H1 (cell line): ENCODE measurements at regions not wholly inside any gene's neighbourhood (a gene's known extent, or its start where the extent isn't known, plus 50 kb on each side); places are given as distances from the start of the nearest gene placed in this dataset.

Experiments used
- CTCF ChIA-PET: fragments of 300-600 bp; sonication (Branson Sonifier 250); formaldehyde crosslinking; loops from one replicate; lab custom pipeline; 2021; ENCODE audit not compliant: partially characterized antibody; lab: Charles Lee
- POLR2A ChIA-PET: fragments of 300-600 bp; sonication (Branson Sonifier 250); formaldehyde crosslinking; loops from one replicate; lab custom pipeline; 2021; ENCODE audit warnings: inconsistent platforms; ENCODE audit not compliant: partially characterized antibody; lab: Charles Lee
- DNase-seq, 2 experiments: peaks; one replicate each; pipeline versions ENCODE4 v3.0.0 to v3.0.0-alpha.2; 2010 to 2022; ENCODE audit warnings: low spot score in 2 of 2, low read depth in 1 of 2, mixed read lengths in 1 of 2
- FAIRE-seq: peaks from 2 replicates; lab custom pipeline; 2011; peaks lifted over from hg19 to GRCh38; lab: Jason Lieb, UNC
- H2AFZ ChIP-seq: 2 replicates; pipeline ENCODE4 v1.8.1; 2012; ENCODE audit warnings: low read length, inconsistent platforms
- H2AK5ac ChIP-seq: 2 replicates; pipeline ENCODE4 v1.6.1; 2013; ENCODE audit warnings: low read depth, low read length
- H2BK120ac ChIP-seq: replicated peaks from 2 replicates; pipeline ENCODE3; 2013; ENCODE audit warnings: low read depth, low read length, inconsistent platforms
- H2BK12ac ChIP-seq: 2 replicates; pipeline ENCODE4 v1.6.1; 2013; ENCODE audit warnings: low read depth, low read length
- H2BK15ac ChIP-seq: 2 replicates; pipeline ENCODE4 v1.6.1; 2013; ENCODE audit warnings: low read length
- H2BK20ac ChIP-seq: 2 replicates; pipeline ENCODE4 v1.6.1; 2013; ENCODE audit warnings: low read length
- H2BK5ac ChIP-seq: 2 replicates; pipeline ENCODE4 v1.6.1; 2013; ENCODE audit warnings: low read depth, low read length
- H3K14ac ChIP-seq: 2 replicates; pipeline ENCODE4 v1.6.1; 2013; ENCODE audit warnings: inconsistent platforms; ENCODE audit not compliant: insufficient read length
- H3K18ac ChIP-seq: 2 replicates; pipeline ENCODE4 v1.6.1; 2013; ENCODE audit warnings: low read length; ENCODE audit errors: extremely low read depth
- H3K23ac ChIP-seq: 2 replicates; pipeline ENCODE4 v1.6.1; 2013; ENCODE audit warnings: inconsistent platforms; ENCODE audit not compliant: insufficient read length
- H3K23me2 ChIP-seq: 2 replicates; pipeline ENCODE4 v1.6.1; 2013; ENCODE audit warnings: low read depth, low read length
- H3K27ac ChIP-seq: 2 replicates; pipeline ENCODE4 v1.6.1; 2011; ENCODE audit warnings: low read depth, low read length, inconsistent platforms
- H3K27me3 ChIP-seq, 4 experiments: replicated peaks in 1 of 4; 1 replicate in 1 of 4; 2 replicates in 3 of 4; pipeline versions ENCODE4 v1.6.1 to v1.8.1; 2011 to 2013; ENCODE audit warnings: low read length in 3 of 4, mild to moderate bottlenecking in 3 of 4, inconsistent platforms in 2 of 4, mixed read lengths in 2 of 4, moderate library complexity in 1 of 4; ENCODE audit not compliant: control insufficient read depth in 3 of 4, insufficient read depth in 3 of 4; ENCODE audit errors: extremely low read depth in 1 of 4
- H3K36me3 ChIP-seq, 4 experiments: 2 replicates each; pipeline versions ENCODE4 v1.6.1 to v1.8.1; 2011 to 2013; ENCODE audit warnings: mild to moderate bottlenecking in 4 of 4, low read length in 3 of 4, moderate library complexity in 2 of 4, control low read depth in 1 of 4, inconsistent platforms in 1 of 4; ENCODE audit not compliant: insufficient read depth in 4 of 4, control insufficient read depth in 2 of 4
- H3K4ac ChIP-seq: replicated peaks from 2 replicates; pipeline ENCODE3; 2013; ENCODE audit warnings: low read length, low read depth, mixed read lengths, inconsistent platforms; ENCODE audit not compliant: insufficient read length
- H3K4me1 ChIP-seq, 4 experiments: replicated peaks in 1 of 4; 1 replicate in 1 of 4; 2 replicates in 3 of 4; pipeline versions ENCODE4 v1.6.1 to v1.8.1; 2011 to 2013; ENCODE audit warnings: low read length in 3 of 4, inconsistent platforms in 2 of 4, mixed read lengths in 1 of 4; ENCODE audit not compliant: insufficient read depth in 4 of 4, control insufficient read depth in 3 of 4
- H3K4me2 ChIP-seq, 2 experiments: 2 replicates each; pipeline versions ENCODE4 v1.6.1 to v1.8.1; 2011 to 2013; ENCODE audit warnings: low read depth in 2 of 2, low read length in 2 of 2, control low read depth in 1 of 2, inconsistent platforms in 1 of 2, mild to moderate bottlenecking in 1 of 2; ENCODE audit not compliant: insufficient read depth in 1 of 2
- H3K4me3 ChIP-seq, 4 experiments: fragments of 200-600, 300-600 bp in 1 of 4; sonication (generic), shearing (Covaris generic), sonication (Bioruptor Twin) in 1 of 4; 2 replicates each; pipeline versions ENCODE4 v1.5.1 to v1.8.1; 2011 to 2016; ENCODE audit warnings: low read length in 4 of 4, low read depth in 3 of 4, control low read depth in 2 of 4, inconsistent platforms in 2 of 4, mild to moderate bottlenecking in 2 of 4, mixed read lengths in 1 of 4, moderate library complexity in 1 of 4; ENCODE audit not compliant: insufficient read depth in 2 of 4; ENCODE audit errors: extremely low read depth in 1 of 4
- H3K56ac ChIP-seq: replicated peaks from 2 replicates; pipeline ENCODE3; 2013; ENCODE audit warnings: low read depth, mild to moderate bottlenecking, mixed read lengths, low read length, inconsistent platforms; ENCODE audit not compliant: insufficient read length
- H3K79me1 ChIP-seq: 2 replicates; pipeline ENCODE4 v1.6.1; 2013; ENCODE audit warnings: low read depth, low read length, control low read depth
- H3K79me2 ChIP-seq, 2 experiments: 2 replicates each; pipeline versions ENCODE4 v1.6.1 to v1.8.1; 2012 to 2013; ENCODE audit warnings: low read length in 2 of 2, mild to moderate bottlenecking in 2 of 2, inconsistent platforms in 1 of 2; ENCODE audit not compliant: insufficient read depth in 2 of 2, control insufficient read depth in 1 of 2
- H3K9ac ChIP-seq, 4 experiments: replicated peaks in 1 of 4; 1 replicate in 1 of 4; 2 replicates in 3 of 4; pipeline versions ENCODE4 v1.6.1 to v1.8.1; 2011 to 2013; ENCODE audit warnings: low read depth in 3 of 4, low read length in 3 of 4, control low read depth in 2 of 4, mild to moderate bottlenecking in 2 of 4, moderate library complexity in 2 of 4, inconsistent platforms in 1 of 4; ENCODE audit errors: extremely low read depth in 1 of 4
- H3K9me3 ChIP-seq, 2 experiments: 2 replicates each; pipeline versions ENCODE4 v1.6.1 to v1.8.1; 2012 to 2013; ENCODE audit warnings: mild to moderate bottlenecking in 2 of 2, moderate library complexity in 2 of 2, control low read depth in 1 of 2, inconsistent platforms in 1 of 2, low read depth in 1 of 2, low read length in 1 of 2, mixed read lengths in 1 of 2; ENCODE audit not compliant: insufficient read depth in 2 of 2
- H4K20me1 ChIP-seq, 2 experiments: replicated peaks in 1 of 2; 2 replicates each; pipeline versions ENCODE3 to v1.8.1; 2011 to 2013; ENCODE audit warnings: inconsistent platforms in 2 of 2, low read length in 2 of 2, mild to moderate bottlenecking in 1 of 2; ENCODE audit not compliant: insufficient read depth in 2 of 2, control insufficient read depth in 1 of 2
- H4K5ac ChIP-seq: 2 replicates; pipeline ENCODE4 v1.6.1; 2013; ENCODE audit warnings: low read length, low read depth, mixed read lengths, inconsistent platforms; ENCODE audit not compliant: insufficient read length
- H4K8ac ChIP-seq: 2 replicates; pipeline ENCODE4 v1.8.0; 2013; ENCODE audit warnings: mild to moderate bottlenecking, moderate library complexity, low read length, inconsistent platforms; ENCODE audit not compliant: insufficient read depth; ENCODE audit errors: extremely low read depth
- H4K91ac ChIP-seq: replicated peaks from 2 replicates; pipeline ENCODE3; 2013; ENCODE audit warnings: low read length, mixed read lengths, inconsistent platforms; ENCODE audit not compliant: insufficient read length
- CBX5 ChIP-seq: fragments of 300-800, 300-1000 bp; sonication (generic); IDR thresholded peaks from 2 replicates; pipeline ENCODE4 v1.7.1; 2016; ENCODE audit warnings: antibody characterized with exemption, low read length, low read depth
- JUND ChIP-seq: IDR thresholded peaks from 2 replicates; pipeline ENCODE4 v1.6.1; 2011; ENCODE audit warnings: mild to moderate bottlenecking, improper control_type of control experiment, low read length
- KDM1A ChIP-seq: fragments of 200-600, 300-600 bp; sonication (generic); IDR thresholded peaks from 2 replicates; pipeline ENCODE4 v1.7.1; 2016; ENCODE audit warnings: mild to moderate bottlenecking, low read length, borderline replicate concordance
- POLR2A ChIP-seq, 2 experiments: IDR thresholded peaks; 1 replicate in 1 of 2; 2 replicates in 1 of 2; pipeline ENCODE4 v1.6.1; 2011; ENCODE audit warnings: low read depth in 2 of 2, low read length in 2 of 2, mild to moderate bottlenecking in 2 of 2; ENCODE audit errors: control extremely low read depth in 1 of 2
- SP1 ChIP-seq: IDR thresholded peaks from 2 replicates; pipeline ENCODE4 v1.6.1; 2011; ENCODE audit warnings: low read depth, low read length
- ZNF274 ChIP-seq: IDR thresholded peaks from 2 replicates; pipeline ENCODE4 v1.7.0; 2012; ENCODE audit warnings: low read length, borderline replicate concordance; ENCODE audit errors: extremely low read depth
- WGBS, 2 experiments: shearing (Covaris generic) in 1 of 2; methylation state at CpG; one replicate each; pipeline versions ENCODE4 v1.1.6 to v1.1.7; 2013 to 2015; ENCODE audit warnings: low lambda C conversion rate in 2 of 2, mixed read lengths in 2 of 2, inconsistent platforms in 1 of 2, low coverage in 1 of 2, missing lambda C conversion rate in 1 of 2; ENCODE audit not compliant: insufficient replicate concordance in 2 of 2, insufficient coverage in 1 of 2, insufficient read length in 1 of 2; ENCODE audit errors: extremely low coverage in 1 of 2, missing lambda C conversion rate in 1 of 2; 5-methylcytosine and 5-hydroxymethylcytosine counted together

- Histone ChIP-seq H3K79me1 (peaks cover 8% of the 10 kb centered on the region; the same call in 1 of the 2 replicates), H3K4me2 (peak overlapping the region; percentile 9 to 97; a peak in 2 of 4 replicates), H3K9me3 (no peaks in the 10 kb centered on the region), H2BK120ac (peak overlapping the region; percentile 44), H2BK15ac (no peak overlapping the region), H3K27me3 (no peaks in the 10 kb centered on the region), H4K8ac (no peak overlapping the region), H3K4ac (peak overlapping the region; percentile 61), H2AFZ (no peak overlapping the region), H3K4me3 (no peak overlapping the region), H2BK20ac (no peak overlapping the region), H2BK12ac (peak overlapping the region; percentile 86; the same call in 1 of the 2 replicates), H4K20me1 (no peaks in the 10 kb centered on the region), H3K27ac (no peak overlapping the region), H3K36me3 (peaks cover 0 to 5% (median 0%) of the 10 kb centered on the region in 4 experiments; a peak in 1 of 8 replicates), H4K91ac (peak overlapping the region; percentile 29), H4K5ac (peak overlapping the region; percentile 27), H3K4me1 (peaks cover 2 to 23% (median 15%) of the 10 kb centered on the region in 4 experiments; a peak in 6 of 7 replicates), H3K14ac (no peak overlapping the region), H3K79me2 (peaks cover 41 to 96% of the 10 kb centered on the region in 2 experiments), H2AK5ac (0 out of 2 replicates have a peak overlapping the region, but pooled peaks have one; percentile 61), H3K9ac (no peak overlapping the region; a peak in 2 of 7 replicates), H3K18ac (peak overlapping the region; percentile 41), H2BK5ac (peak overlapping the region; percentile 82; the same call in 1 of the 2 replicates), H3K56ac (no peak overlapping the region), H3K23me2 (peaks cover 2% of the 10 kb centered on the region; the same call in 1 of the 2 replicates), H3K23ac (no peak overlapping the region)
- ChIA-PET CTCF (interaction anchor here (1.0 to 1.1 kb wide), 2 partner anchors 10 to 305 kb away, joined by 3 to 4 read pairs; no protein-coding TSS in a partner anchor), POLR2A (interaction anchor here (0.9 to 1.2 kb wide), 2 partner anchors 9 to 11 kb away, joined by 3 read pairs; no protein-coding TSS in a partner anchor)
- no peak for FAIRE-seq
- DNase-seq: no peak
- 75% methylated on average over 5 of the region's 5 CpGs; no CpG with 5 or more reads in 1 of the 2 experiments for WGBS, 2 experiments
- TF ChIP-seq CBX5 (no peak), POLR2A (IDR thresholded peaks at IDR 0.05; ENCODE audit: control extremely low read depth in 1 of 2, low read depth in 2 of 2, low read length in 2 of 2) (no peak), SP1 (no peak), JUND (no peak), ZNF274 (no peak), KDM1A (no peak)
Observed at GRCh38 chr14:89613260-89614008, 196.4 kb upstream of the FOXN3 start.
